ELF-1 (cell line): ENCODE measurements at regions not wholly inside any gene's neighbourhood (a gene's known extent, or its start where the extent isn't known, plus 50 kb on each side); places are given as distances from the start of the nearest gene placed in this dataset.
A peak's percentile ranks its signal among the peaks of the same experiment; 100 is the strongest.

Experiments
- DNase-seq: peaks from one replicate; pipeline ENCODE4 v3.0.0-alpha.2; 2016; ENCODE audit warnings: low read depth, low spot score

GRCh38 chr6:27052731-27053082 lies 194.8 kb upstream of the PRSS16 start:
- no peak for DNase-seq

DNA sequence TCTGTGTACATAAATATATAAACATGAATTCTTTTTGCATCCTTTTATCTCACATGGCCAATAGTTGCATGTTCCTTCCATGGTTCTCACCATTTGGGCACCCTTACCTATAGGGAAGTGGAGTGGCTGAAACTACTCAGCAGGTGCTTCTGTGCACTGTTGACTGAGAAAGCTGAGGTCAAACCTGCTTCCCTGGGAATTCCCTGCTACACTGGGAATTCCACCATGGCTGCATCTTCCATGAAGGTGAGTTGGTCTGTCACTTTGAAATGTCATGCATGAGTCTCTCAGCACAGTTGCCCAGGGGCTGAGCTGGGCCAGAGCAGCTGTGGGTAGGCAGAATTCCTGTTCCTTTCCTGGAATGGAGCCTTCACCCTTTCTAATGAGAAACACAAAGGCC lies 193.8 kb upstream of the PRSS16 start:
- DNase-seq, result peak; percentile 17

DNA sequence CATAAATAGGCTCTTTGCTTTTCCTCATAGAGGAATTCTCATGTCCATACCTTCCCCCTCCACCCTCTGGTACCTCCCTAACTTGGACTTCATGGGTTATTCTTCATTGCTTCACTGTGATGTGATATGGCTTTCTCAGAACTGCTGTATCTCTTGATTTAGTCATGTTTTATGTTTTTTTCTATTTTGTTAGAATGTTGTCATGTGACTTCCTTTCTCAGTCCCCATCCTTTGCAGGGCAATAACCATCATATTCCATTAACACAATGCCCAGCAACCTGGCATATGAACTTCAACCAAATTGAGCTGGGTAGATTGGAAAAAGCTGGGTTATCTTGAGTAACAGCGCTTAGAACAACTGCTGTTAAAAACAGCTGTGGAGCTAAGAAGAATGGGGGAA lies 190.9 kb upstream of the PRSS16 start:
- no peak for DNase-seq

DNA sequence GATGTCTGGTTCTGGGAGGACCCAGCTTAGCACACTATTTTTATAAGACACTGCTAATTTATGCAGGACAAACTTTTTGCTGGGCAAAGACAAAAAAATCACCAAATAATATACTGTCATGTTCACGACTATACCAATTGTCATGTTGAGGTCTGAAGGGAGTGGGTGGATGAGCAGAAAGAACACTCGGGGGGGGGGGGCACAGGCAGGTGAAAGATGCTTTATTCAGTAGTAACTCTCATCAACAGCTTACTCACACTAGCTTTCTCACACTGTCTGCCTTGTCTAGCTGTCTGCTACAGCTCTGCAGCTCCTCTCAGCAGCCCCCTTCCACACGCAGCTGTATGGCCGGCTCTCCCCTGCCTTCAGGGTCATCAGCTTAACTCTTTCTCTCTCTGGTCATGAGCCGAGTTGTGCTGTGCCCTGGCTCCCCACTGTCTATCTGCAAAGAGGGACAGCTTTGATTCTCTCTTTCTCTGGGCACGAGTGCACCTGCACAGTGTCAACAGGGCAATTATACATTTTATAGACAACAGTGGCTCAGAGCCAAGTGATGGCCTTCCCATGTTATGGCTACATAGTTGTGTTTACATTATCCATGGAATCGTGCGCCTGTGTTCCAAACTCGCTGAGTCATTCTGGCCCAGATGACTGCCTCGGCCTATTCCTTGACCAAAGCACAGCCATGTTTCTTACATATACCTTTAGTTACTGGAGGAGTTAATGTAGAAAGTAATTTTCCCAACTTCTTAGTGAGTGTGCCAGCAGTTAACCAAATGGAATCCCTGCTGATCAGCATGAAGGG lies 187.7 kb upstream of the PRSS16 start:
- DNase-seq, result no peak

- no peak for DNase-seq
Observed at GRCh38 chr6:27061235-27061993, 186.1 kb upstream of the PRSS16 start.

- DNase-seq, result no peak
Observed at GRCh38 chr6:27062755-27063154, 184.7 kb upstream of the PRSS16 start.

DNA sequence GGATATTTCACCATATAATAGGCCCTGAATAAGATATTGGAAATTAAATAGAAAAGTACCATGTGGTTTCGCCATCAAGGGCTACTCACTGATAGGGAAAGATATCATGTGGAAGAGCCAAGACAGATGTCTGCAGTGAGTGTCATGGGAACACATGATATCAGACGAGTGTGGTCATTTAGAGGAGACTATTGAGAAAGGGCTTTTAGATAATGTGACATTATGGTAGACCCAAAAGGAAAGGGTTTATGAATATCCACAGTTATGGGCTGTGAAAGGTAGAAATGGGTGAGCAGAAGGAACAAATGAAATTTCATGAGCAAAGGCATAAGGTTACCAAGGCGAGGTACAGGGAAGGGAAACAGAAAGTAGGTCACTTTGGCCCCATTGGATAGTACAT lies 182.3 kb upstream of the PRSS16 start:
- DNase-seq, result no peak

GRCh38 chr6:27066381-27066780 lies 181.1 kb upstream of the PRSS16 start:
- DNase-seq, result no peak

DNA sequence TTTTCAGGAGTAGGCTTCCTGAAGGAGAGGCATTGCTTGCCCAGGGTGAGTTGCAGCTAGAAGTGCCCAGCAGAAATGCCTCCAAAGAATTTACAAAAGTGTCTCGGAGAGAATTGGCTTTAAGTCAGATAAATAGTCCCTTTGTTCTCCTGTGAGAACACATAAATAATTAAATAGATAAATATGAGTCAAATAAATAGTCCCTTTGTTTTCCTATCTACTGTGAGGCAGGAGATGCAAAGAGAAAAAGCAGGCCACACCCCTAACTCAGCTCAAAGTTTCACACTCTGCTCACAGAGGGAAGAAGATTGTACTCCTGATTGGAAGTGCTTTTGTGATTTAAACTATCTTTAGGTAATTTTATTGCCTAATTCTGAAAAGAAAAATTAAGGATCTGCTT lies 180.7 kb upstream of the PRSS16 start:
- no peak for DNase-seq

- no peak for DNase-seq
Observed at GRCh38 chr6:27073441-27073840, 174.1 kb upstream of the PRSS16 start.

- DNase-seq, result no peak
Observed at GRCh38 chr6:27076116-27076515, 171.4 kb upstream of the PRSS16 start.

DNA sequence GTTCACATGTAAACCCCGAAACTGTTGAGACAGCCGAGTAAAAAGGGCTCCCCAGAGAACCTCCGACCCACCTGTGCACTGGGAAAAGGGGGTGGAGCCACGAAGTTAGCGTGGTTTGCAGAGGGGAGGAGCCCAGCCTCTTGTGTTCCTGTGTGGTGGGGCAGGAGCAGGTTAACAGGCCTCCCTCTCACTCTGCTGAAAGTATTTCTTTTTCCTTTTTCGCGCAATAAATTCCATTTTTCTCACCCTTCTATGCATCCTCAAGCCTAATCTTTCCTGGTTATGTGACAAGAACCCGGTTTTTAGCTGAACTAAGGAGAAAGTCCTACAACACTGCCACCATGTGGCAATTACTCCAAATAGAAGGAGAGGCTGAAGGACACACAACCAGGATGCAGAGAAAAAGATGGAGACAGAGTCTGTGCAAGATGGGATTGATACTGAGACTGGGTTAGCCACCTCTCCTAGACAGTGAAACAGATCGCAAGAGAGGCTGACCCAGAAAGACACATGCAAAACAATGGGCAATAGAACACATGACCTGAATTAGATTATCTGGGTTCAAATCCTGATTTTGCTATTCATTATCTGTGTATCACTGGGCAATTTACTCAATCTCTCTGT lies 168.7 kb upstream of the PRSS16 start:
- peak; percentile 71 for DNase-seq

GRCh38 chr6:27081188-27081587 lies 166.3 kb upstream of the PRSS16 start:
- no peak for DNase-seq

- DNase-seq, result no peak
Observed at GRCh38 chr6:27081931-27082330, 165.6 kb upstream of the PRSS16 start.

GRCh38 chr6:27088068-27088467 lies 159.4 kb upstream of the PRSS16 start:
- no peak for DNase-seq

DNA sequence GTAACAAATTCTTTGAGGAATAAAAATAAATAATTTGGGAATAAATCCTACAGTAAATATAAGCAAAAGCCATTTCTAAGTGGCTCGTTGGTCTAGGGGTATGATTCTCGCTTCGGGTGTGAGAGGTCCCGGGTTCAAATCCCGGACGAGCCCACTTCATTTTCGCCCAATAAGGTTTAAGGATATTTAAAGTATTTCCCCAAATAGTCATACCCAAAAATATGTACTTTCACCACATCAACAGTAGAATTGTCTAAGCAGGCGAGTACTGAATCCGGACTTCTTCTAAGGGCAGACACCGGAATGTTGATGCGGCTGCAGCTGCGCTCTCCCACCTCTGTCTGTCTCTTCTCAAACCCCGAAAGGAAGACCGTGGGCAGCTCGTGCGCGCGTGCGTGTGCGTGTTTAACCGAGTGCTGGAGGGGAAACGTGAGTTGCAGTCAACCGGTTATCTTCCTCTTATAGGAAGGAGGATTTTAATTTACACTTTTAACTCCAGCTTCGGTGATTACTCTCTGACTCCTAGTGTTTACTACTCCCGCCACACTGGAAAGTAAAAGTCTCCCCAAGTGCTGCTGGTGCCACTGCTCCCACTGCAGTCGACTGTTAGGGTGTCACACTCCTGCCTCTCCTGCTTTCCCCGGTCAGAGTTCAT lies 155.7 kb upstream of the PRSS16 start:
- DNase-seq, result peak; percentile 71

GRCh38 chr6:27092316-27092692 lies 155.2 kb upstream of the PRSS16 start:
- no peak for DNase-seq

DNA sequence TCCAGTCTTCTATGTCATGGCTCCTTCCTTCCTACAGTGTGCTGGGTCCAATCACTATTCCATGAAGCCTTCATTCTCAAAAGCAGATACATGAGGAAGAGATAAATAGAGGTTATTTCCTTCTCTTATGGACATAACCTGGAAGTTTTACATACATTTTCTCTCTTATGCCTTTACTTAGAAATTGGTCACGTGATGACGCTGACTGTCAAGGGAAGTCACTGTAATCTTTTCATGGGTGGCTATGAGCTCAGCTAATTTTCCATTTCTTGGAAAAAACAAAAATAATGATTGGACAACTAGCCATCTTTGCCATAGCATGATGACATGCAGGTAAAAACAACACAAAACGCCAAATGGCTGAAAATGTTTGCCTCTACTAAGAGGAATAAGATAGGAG lies 151.6 kb upstream of the PRSS16 start:
- DNase-seq, result no peak

DNA sequence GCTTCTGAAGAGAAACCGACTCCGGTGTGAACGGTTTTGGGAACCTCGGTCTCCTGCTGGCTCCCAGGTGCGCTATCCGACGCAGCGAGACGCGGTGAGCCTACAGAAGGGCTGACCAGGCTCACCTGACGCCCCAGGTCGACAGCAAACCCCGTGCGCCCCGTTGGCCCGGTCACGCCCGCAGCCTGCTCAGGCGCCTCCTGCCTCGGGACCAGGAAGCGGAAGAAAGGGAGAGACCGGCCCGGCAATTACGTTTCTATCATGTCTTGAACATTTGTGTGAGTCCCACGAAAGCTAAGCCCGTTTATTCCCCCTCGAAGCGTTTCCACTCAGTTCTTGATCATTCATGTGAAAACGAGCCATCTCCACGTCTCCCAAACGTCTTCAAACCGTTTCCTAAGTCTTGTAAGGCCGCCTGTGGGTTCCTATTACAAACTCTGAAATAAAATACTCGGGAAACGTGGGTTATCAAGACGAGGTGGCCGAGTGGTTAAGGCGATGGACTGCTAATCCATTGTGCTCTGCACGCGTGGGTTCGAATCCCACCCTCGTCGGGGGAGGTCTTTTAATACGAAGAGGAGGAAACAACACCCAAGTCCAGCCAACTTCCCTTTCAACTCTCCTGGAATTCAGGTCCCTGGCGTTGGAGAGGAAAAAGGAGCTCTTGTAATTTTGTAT lies 150.5 kb upstream of the PRSS16 start:
- peak; percentile 66 for DNase-seq

DNA sequence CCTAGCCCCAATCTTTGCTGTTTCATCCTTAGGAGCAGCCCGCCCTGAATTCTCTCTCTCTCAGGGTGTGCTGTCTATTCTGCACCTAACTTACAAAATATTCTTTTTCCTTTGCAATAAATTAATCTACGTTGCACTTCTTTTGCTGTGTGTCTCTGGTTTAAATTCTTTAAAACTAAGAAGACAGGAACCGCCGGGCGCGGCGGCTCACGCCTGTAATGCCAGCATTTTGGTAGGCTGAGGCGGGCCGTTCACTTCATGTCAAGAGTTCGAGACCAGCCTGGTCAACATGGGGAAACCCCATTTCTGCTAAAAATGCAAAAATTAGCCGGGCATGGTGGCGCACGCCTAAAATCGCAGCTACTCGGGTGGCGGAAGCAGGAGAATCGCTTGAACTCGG lies 148.5 kb upstream of the PRSS16 start:
- no peak for DNase-seq

GRCh38 chr6:27100921-27101320 lies 146.6 kb upstream of the PRSS16 start:
- DNase-seq, result no peak

GRCh38 chr6:27101824-27102223 lies 145.7 kb upstream of the PRSS16 start:
- DNase-seq, result no peak
